Erythroblast (primary cell): ENCODE measurements at regions not wholly inside any gene's neighbourhood (a gene's known extent, or its start where the extent isn't known, plus 50 kb on each side); places are given as distances from the start of the nearest gene placed in this dataset.
"Not testable (repeated sequence)": the region's sequence is repeated elsewhere in the genome, so short reads cannot be mapped to it uniquely, and the experiment has no call there.

Experiments
- DNase-seq, 2 experiments: peaks; one replicate each; lab custom pipeline; 2025; lab: John Stamatoyannopoulos, UW
- GATA1 ChIP-seq: IDR thresholded peaks from 2 replicates; pipeline ENCODE4 v1.6.1; 2011; ENCODE audit warnings: low read depth, mild to moderate bottlenecking, control low read depth, low read length, moderate library complexity
- POLR2A ChIP-seq: IDR thresholded peaks from 2 replicates; pipeline ENCODE4 v1.6.1; 2011; ENCODE audit warnings: mild to moderate bottlenecking, low read length

GRCh38 chr1:212514782-212515181 is 82.1 kb downstream of the NENF start:
- DNase-seq: no peak
- TF ChIP-seq GATA1 (no peak), POLR2A (no peak)

- TF ChIP-seq POLR2A (no peak), GATA1 (no peak)
- DNase-seq: no peak
Measured at GRCh38 chr1:212515329-212515760, 82.6 kb downstream of the NENF start.

GRCh38 chr1:212516012-212516411 is 83.3 kb downstream of the NENF start:
- not testable (repeated sequence) for DNase-seq

- no peak for DNase-seq
- TF ChIP-seq POLR2A (no peak), GATA1 (no peak)
Measured at GRCh38 chr1:212518188-212519054, 85.7 kb downstream of the NENF start.

- no peak for DNase-seq
- no peak for TF ChIP-seq GATA1
- no peak for TF ChIP-seq POLR2A
Measured at GRCh38 chr1:212519131-212519530, 86.4 kb downstream of the NENF start.

- DNase-seq: no peak
- no peak for TF ChIP-seq GATA1
- no peak for TF ChIP-seq POLR2A
Measured at GRCh38 chr1:212520299-212520698, 87.6 kb downstream of the NENF start.

GRCh38 chr1:212520746-212521145 is 87.8 kb upstream of the ATF3 start:
- DNase-seq: no peak
- TF ChIP-seq GATA1: no peak
- TF ChIP-seq POLR2A: no peak

GRCh38 chr1:212525479-212526110 is 83.0 kb upstream of the ATF3 start:
- DNase-seq: no peak
- no peak for TF ChIP-seq GATA1
- no peak for TF ChIP-seq POLR2A

GRCh38 chr1:212526111-212526491 is 82.5 kb upstream of the ATF3 start:
- TF ChIP-seq POLR2A (no peak), GATA1 (no peak)
- DNase-seq: no peak

GRCh38 chr1:212528501-212528900 is 80.1 kb upstream of the ATF3 start:
- no peak for DNase-seq
- TF ChIP-seq POLR2A (no peak), GATA1 (no peak)

GRCh38 chr1:212529211-212529741 is 79.3 kb upstream of the ATF3 start:
- TF ChIP-seq GATA1 (no peak), POLR2A (no peak)
- no peak for DNase-seq

- TF ChIP-seq GATA1 (no peak), POLR2A (no peak)
- no peak for DNase-seq
Measured at GRCh38 chr1:212531267-212531666, 77.3 kb upstream of the ATF3 start.

GRCh38 chr1:212531796-212532195 is 76.8 kb upstream of the ATF3 start:
- TF ChIP-seq POLR2A (no peak), GATA1 (no peak)
- DNase-seq: no peak

- peak in 1 of 2 experiments; percentile 41 for DNase-seq
Measured at GRCh38 chr1:212532469-212533147, 76.0 kb upstream of the ATF3 start.

More at GRCh38 chr1:212532469-212533147, 76.0 kb upstream of the ATF3 start:
- TF ChIP-seq POLR2A: no peak
- TF ChIP-seq GATA1: no peak
